IMR-90 (cell line): ENCODE measurements at regions not wholly inside any gene's neighbourhood (a gene's known extent, or its start where the extent isn't known, plus 50 kb on each side); places are given as distances from the start of the nearest gene placed in this dataset.

Experiments
- BHLHE40 ChIP-seq: fragments of 150-350 bp; IDR thresholded peaks from 2 replicates; pipeline ENCODE4 v1.6.1; 2016; ENCODE audit warnings: mild to moderate bottlenecking, low read depth, low read length
- CEBPB ChIP-seq: IDR thresholded peaks from 2 replicates; pipeline ENCODE4 v1.6.1; 2012; ENCODE audit warnings: low read depth, low read length, improper control_type of control experiment
- CHD1 ChIP-seq: IDR thresholded peaks from 2 replicates; pipeline ENCODE4 v1.6.1; 2012; ENCODE audit warnings: low read depth, low read length, improper control_type of control experiment
- CTCF ChIP-seq: conservative IDR thresholded peaks from 2 replicates; pipeline ENCODE4 v1.5.1; 2012; ENCODE audit warnings: mild to moderate bottlenecking, low read depth, low read length, improper control_type of control experiment
- MAZ ChIP-seq: IDR thresholded peaks from 2 replicates; pipeline ENCODE4 v1.6.1; 2012; ENCODE audit warnings: low read depth, mild to moderate bottlenecking, low read length, improper control_type of control experiment, moderate library complexity, borderline replicate concordance
- MXI1 ChIP-seq: IDR thresholded peaks from 2 replicates; pipeline ENCODE4 v1.6.1; 2012; ENCODE audit warnings: low read depth, mild to moderate bottlenecking, low read length, moderate library complexity, borderline replicate concordance
- NFE2L2 ChIP-seq: fragments of 150-350 bp; IDR thresholded peaks from 2 replicates; pipeline ENCODE4 v1.6.1; 2016; ENCODE audit warnings: low read depth, mild to moderate bottlenecking, low read length
- POLR2A ChIP-seq: IDR thresholded peaks from 2 replicates; pipeline ENCODE4 v1.6.1; 2012; ENCODE audit warnings: mild to moderate bottlenecking, low read depth, low read length
- RCOR1 ChIP-seq: IDR thresholded peaks from 2 replicates; pipeline ENCODE4 v1.6.1; 2012; ENCODE audit warnings: mild to moderate bottlenecking, low read length, improper control_type of control experiment; ENCODE audit not compliant: insufficient replicate concordance
- RFX5 ChIP-seq: IDR thresholded peaks from 2 replicates; pipeline ENCODE4 v1.8.0; 2012; ENCODE audit warnings: low read depth, mild to moderate bottlenecking, low read length, moderate library complexity
- SMC3 ChIP-seq: fragments of 150-350 bp; IDR thresholded peaks from 2 replicates; pipeline ENCODE4 v1.6.1; 2016; ENCODE audit warnings: low read depth, mild to moderate bottlenecking, antibody characterized with exemption, low read length, moderate library complexity
- USF2 ChIP-seq: fragments of 150-350 bp; IDR thresholded peaks from 2 replicates; pipeline ENCODE4 v1.6.1; 2017; ENCODE audit warnings: mild to moderate bottlenecking, antibody characterized with exemption, low read length, low read depth

- TF ChIP-seq POLR2A (no peak), CEBPB (no peak), CTCF (no peak), USF2 (no peak), RFX5 (no peak), MAZ (no peak), MXI1 (no peak), SMC3 (no peak), CHD1 (no peak), RCOR1 (no peak), NFE2L2 (no peak), BHLHE40 (no peak)
These were observed 107.3 kb upstream of the B3GAT1 start for GRCh38 chr11:134519390-134519750.
